ENCODE measurements at regions not wholly inside any gene's neighbourhood (a gene's known extent, or its start where the extent isn't known, plus 50 kb on each side); places are given as distances from the start of the nearest gene placed in this dataset.

- TF ChIP-seq ZNF701 (tag by site-specific recombination; IDR thresholded peaks at IDR 0.05) (no peak), ZNF785 (tag by site-specific recombination; IDR thresholded peaks at IDR 0.05) (no peak), ZNF23 (tag by site-specific recombination; IDR thresholded peaks at IDR 0.05; ENCODE audit: borderline replicate concordance) (no peak), ZSCAN23 (tag by site-specific recombination; IDR thresholded peaks at IDR 0.05) (no peak), ZNF777 (tag by site-specific recombination; IDR thresholded peaks at IDR 0.05; ENCODE audit: borderline replicate concordance) (no peak), ZNF692 (tag by site-specific recombination; IDR thresholded peaks at IDR 0.05) (no peak), ZNF510 (tag by site-specific recombination; IDR thresholded peaks at IDR 0.05; ENCODE audit: insufficient replicate concordance) (no peak), ZNF211 (tag by site-specific recombination; IDR thresholded peaks at IDR 0.05; ENCODE audit: low read depth) (no peak), TRIM28 (IDR thresholded peaks at IDR 0.05; ENCODE audit: borderline replicate concordance, low read length) (no peak), ZNF544 (tag by site-specific recombination; IDR thresholded peaks at IDR 0.05) (no peak), ZNF175 (tag by site-specific recombination; IDR thresholded peaks at IDR 0.05) (no peak), ZNF664 (tag by site-specific recombination; IDR thresholded peaks at IDR 0.05) (no peak), ZNF501 (tag by site-specific recombination; IDR thresholded peaks at IDR 0.05) (no peak), KLF17 (tag by site-specific recombination; IDR thresholded peaks at IDR 0.05) (no peak), ZNF549 (tag by site-specific recombination; IDR thresholded peaks at IDR 0.05) (no peak), ZNF768 (tag by site-specific recombination; IDR thresholded peaks at IDR 0.05) (no peak)
- H3K4me1 ChIP-seq (ENCODE audit: control insufficient read depth, insufficient read depth, low read length) = no peaks in the 10 kb centered on the region
- H3K4me3 ChIP-seq (ENCODE audit: low read depth, low read length) = no peak overlapping the region
- no peaks in the 10 kb centered on the region for H3K36me3 ChIP-seq (ENCODE audit: control insufficient read depth in 2 of 2, insufficient read depth in 1 of 2, low read length in 2 of 2)
- H3K27ac ChIP-seq (ENCODE audit: extremely low read depth, low read depth, low read length) = no peak overlapping the region
- no peaks in the 10 kb centered on the region for H3K9me3 ChIP-seq (ENCODE audit: control insufficient read depth, insufficient read depth, low read depth, low read length)
- POLR2A ChIA-PET = no interaction called here
- CTCF ChIA-PET = interaction anchor here (0.6 kb wide), 1 partner anchor 15 kb away, joined by 3 read pairs; no protein-coding TSS in a partner anchor
These were observed 443.0 kb upstream of the ADAMTS9 start for GRCh38 chr3:65130782-65131181.

- H3K4me1 ChIP-seq (ENCODE audit: control insufficient read depth, insufficient read depth, low read length) = no peaks in the 10 kb centered on the region
- no peak overlapping the region for H3K4me3 ChIP-seq (ENCODE audit: low read depth, low read length)
- CTCF ChIA-PET = no interaction called here
- no peaks in the 10 kb centered on the region for H3K36me3 ChIP-seq (ENCODE audit: control insufficient read depth in 2 of 2, insufficient read depth in 1 of 2, low read length in 2 of 2)
- no peaks in the 10 kb centered on the region for H3K9me3 ChIP-seq (ENCODE audit: control insufficient read depth, insufficient read depth, low read depth, low read length)
- H3K27ac ChIP-seq (ENCODE audit: extremely low read depth, low read depth, low read length) = no peak overlapping the region
- POLR2A ChIA-PET = no interaction called here
- TF ChIP-seq ZBTB8A (tag by site-specific recombination; IDR thresholded peaks at IDR 0.05) (no peak), ZNF791 (tag by site-specific recombination; IDR thresholded peaks at IDR 0.05) (no peak), ZSCAN5A (tag by site-specific recombination; IDR thresholded peaks at IDR 0.05) (no peak), INSM2 (tag by site-specific recombination; IDR thresholded peaks at IDR 0.05) (no peak), ZNF221 (tag by site-specific recombination; IDR thresholded peaks at IDR 0.05; ENCODE audit: borderline replicate concordance) (no peak), ZNF366 (tag by site-specific recombination; conservative IDR thresholded peaks at IDR 0.05) (no peak), ZNF266 (tag by site-specific recombination; IDR thresholded peaks at IDR 0.05; ENCODE audit: low read depth) (no peak), ZNF18 (tag by site-specific recombination; IDR thresholded peaks at IDR 0.05) (no peak), ZNF214 (tag by site-specific recombination; IDR thresholded peaks at IDR 0.05; ENCODE audit: borderline replicate concordance) (no peak), ZNF140 (tag by site-specific recombination; IDR thresholded peaks at IDR 0.05) (no peak)
These were observed 440.5 kb upstream of the ADAMTS9 start for GRCh38 chr3:65128346-65128745.

Data from HEK293 (cell line).